ENCODE measurements at regions not wholly inside any gene's neighbourhood (a gene's known extent, or its start where the extent isn't known, plus 50 kb on each side); places are given as distances from the start of the nearest gene placed in this dataset.

DNA sequence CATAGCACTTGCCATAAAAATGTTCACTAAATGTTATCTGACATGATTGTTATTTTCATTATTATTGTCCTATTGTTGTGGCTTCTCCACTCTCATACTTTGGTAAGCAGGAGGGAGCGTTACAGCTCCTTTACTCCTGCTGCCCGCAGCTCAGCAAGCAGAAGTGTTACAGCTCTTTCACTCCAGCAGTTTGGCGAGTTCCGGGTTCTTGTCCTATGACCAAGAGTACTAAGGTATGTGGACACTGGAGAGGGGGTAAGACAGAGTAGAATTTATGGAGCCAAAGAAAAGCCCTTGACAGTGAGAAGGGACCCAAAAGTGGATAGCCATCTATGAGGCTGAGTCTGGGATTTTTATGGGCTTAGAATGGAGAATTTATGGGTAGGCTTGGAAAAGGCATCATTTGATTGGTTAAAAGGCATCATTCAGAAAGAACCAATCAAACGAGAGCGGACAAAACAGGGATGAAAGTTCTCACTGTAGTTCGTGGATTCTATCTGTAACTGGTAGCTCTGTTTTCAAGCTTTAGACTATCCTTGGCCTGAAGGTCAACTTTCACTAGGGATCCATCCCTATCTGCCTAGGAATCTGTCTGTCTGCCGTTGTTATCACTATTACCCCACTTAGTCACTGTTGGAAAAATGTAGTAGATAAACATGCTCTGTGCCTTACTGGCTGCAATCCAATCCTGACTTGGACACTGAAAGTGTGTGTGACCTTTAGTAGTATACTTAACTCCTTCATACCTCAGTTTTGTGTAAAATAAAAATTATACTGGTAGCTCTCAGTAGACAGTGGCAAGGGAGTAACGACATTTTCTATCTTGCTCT lies 545.6 kb upstream of the LCORL start:
- DNase-seq (ENCODE audit: low spot score) = no peak

DNA sequence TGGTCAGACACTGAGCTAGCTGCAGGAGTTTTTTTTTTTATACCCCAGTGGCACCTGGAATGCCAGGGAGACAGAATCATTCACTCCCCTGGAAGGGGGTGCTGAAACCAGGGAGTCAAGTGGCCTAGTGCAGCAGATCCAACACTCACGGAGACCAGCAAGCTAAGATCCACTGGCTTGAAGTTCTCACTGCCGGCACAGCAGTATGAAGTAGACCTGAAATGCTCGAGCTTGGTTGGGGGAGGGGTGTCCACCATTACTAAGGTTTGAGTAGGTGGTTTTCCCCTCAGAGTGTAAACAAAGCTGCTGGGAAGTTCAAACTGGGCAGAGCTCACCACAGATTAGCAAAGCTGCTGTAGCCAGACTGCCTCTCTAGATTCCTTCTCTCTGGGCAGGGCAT lies 537.9 kb upstream of the LCORL start:
- no peak for DNase-seq (ENCODE audit: low spot score)

DNA sequence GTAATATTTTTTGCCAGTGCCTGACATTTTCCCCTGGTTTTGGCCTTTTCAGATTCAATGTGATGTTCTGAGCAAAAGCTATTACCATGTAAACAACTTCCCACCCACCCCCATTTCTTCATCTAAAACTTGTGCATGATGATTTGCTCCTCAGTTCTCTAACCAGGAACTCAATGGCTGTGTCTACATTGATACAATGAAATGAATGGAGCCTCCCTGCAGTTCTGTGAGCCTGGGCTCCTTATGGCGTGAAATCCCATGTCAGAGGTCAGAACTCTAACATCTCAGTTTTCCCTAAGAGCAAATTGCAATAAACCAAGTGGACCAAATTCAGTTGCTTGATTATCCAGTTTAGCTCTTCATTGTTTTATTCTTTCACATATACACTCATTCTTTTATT lies 534.8 kb upstream of the LCORL start:
- DNase-seq (ENCODE audit: low spot score) = no peak

- DNase-seq (ENCODE audit: low spot score) = no peak
Measured at GRCh38 chr4:18540349-18540748, 518.8 kb upstream of the LCORL start.

DNA sequence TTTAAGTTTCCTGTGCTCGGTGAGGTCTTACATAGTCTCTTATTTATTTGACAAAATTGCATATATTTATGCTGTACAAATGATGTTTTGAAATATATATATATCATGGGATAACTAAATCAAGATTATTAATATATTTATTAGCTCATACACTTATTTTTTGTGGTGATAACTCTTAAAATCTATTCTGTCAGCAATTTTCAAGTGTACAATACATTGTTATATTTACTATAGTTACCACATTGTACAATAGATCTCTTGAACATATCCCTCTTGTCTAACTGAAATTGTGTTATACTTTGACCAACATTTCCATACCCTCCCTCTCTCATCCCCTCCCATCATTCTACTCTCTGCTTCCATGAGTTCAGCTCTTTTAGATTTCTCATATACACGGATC lies 516.6 kb upstream of the LCORL start:
- DNase-seq (ENCODE audit: low spot score) = no peak

GRCh38 chr4:18536428-18536827 lies 514.9 kb upstream of the LCORL start:
- no peak for DNase-seq (ENCODE audit: low spot score)

DNA sequence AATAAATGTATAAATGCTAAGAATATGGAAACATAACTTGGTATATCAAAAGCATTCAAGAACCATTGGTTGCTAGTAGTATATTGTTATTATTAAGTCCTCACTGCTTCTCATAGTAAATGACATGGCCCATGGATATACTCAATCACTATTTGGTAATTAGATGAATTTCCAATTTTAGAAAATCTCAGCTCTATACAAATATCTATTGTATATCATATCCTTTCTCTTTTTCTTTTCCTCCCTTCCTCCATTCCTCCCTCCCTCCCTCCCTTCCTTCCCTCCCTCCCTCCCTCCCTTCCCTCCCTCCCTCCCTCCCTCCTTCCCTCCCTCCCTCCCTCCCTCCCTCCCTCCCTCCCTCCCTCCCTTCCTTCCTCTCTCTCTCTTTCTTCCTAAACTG lies 514.4 kb upstream of the LCORL start:
- no peak for DNase-seq (ENCODE audit: low spot score)

- no peak for DNase-seq (ENCODE audit: low spot score)
Measured at GRCh38 chr4:18533262-18533775, 511.8 kb upstream of the LCORL start.

DNA sequence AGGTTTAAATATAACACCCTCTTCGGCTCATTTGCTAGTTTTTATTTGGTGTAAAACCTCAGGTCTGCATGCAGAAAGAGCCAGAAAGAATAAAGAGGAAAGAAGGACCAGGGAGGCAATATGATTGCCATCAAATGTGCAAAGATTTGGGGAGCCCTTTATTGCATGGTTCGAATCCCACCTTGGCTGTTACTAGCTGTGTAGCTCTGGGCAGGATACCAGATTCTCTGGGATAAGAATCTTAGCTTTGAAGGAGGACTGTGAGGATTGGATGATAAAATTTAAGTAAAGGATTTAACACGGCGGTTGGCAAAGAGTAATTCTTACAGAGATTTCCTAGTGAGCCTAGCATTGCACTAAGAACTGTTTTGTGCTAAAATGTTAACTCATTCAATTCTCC lies 510.2 kb upstream of the LCORL start:
- DNase-seq (ENCODE audit: low spot score) = no peak

DNA sequence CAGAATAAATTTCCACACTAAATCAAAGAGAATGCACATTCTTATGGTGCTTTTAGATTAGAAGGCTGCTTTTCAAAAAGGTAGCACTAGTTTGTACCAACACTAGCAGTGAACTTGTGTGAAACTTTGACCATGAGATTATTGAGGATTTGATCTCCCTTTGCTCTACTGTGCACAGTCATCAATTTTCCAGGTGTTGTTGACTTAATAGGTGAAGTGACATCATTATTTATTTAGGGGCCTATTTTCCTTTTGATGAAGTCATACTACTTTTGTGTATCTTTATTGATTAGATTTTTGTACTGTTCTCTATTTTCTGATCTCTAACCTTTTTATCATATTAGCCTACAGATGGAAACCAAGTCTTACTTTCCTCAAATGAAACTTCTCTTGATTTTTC lies 507.9 kb upstream of the LCORL start:
- no peak for DNase-seq (ENCODE audit: low spot score)

- no peak for DNase-seq (ENCODE audit: low spot score)
Measured at GRCh38 chr4:18524667-18525066, 503.1 kb upstream of the LCORL start.

DNA sequence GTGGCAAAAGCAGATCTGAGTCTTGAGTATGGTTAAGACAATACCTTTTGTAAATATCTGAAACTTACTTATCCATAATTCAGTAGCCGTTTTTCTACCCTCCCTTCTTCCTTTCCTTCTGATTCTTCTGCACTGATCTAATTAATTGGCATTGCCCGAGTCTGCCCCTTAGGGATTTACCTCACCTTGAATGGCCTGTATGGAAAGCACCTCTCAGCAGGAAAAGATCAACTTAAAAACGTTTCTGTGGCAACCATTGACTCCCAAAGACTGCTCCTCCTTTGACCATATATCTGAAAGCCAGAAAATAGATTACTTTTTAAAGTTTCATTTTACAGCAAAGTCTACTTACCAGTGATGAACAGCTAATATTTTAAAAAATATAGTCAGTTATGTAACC lies 496.5 kb upstream of the LCORL start:
- DNase-seq (ENCODE audit: low spot score) = no peak

DNA sequence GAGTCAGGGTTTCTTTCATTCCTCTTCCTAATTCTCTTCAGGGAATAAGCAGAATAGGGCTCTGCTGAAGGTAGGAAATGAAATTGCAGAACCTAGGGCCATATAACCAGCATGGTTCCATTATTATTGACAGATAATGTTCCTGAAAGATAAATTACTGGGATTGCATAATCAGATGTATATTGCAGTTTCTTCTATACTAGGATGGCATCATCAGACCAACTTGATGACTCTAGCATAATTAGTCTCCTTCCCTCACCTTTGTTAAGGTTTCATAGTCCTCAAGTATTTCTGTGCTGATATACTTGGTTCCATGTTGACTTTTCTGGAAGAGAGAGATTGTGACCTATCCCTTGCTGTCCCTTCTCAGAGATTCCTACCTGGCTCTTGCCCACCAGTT lies 492.3 kb upstream of the LCORL start:
- DNase-seq (ENCODE audit: low spot score) = no peak

DNA sequence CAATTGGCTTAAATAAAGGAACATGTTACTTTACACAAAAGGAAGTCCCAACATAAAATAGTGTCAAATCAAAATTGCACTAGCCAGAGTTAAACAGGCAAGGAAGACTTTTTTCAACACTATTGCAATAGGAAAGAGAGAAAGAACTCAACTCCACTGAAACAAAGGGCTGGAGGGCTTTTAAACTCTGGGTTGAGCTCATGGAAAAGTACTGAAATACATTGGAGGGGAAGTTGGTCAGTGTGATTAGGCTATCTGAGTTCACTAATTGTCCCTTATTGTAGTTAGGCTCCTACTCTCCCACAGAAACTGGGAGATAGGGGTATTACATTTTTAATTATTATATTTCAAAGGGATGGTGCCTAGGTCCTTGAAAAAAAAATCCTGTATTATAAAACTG lies 491.2 kb upstream of the LCORL start:
- no peak for DNase-seq (ENCODE audit: low spot score)

DNA sequence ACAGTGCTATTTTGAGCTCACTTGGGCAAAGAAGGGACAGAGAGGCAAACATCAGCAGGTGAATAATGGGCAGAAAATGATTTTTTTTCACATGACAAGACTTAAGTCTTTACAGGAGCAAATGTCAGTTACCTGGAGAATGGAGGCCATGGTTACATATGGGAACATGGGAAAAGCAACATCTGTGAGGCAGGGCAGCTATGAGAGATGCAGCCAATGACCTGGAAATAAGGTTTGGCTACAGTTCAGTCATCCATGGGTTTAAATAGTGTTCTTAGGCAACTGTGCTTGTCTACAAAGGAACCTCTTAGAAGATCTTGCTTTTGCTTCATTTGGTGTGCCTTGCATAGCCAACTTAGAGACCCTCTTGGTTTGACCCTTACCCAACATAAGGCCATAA lies 490.2 kb upstream of the LCORL start:
- no peak for DNase-seq (ENCODE audit: low spot score)

DNA sequence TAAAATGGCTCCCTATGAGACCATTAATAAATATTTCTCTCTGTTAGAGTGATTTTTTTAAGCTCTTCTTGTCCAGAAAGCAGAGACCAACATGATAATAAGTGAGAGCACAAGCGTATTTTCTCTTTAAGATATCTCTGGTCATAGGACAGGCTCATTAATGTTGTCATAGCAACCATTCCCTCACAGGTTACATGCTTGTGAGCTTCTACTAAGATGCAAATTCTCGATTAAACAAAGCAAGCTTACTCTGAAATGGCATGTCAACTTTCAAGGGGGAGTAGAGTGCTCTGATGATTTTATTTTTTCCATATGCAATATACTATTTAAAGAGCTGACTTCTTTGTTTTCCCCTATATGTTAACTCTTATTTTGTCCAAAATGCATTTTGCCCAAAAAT lies 487.2 kb upstream of the LCORL start:
- DNase-seq (ENCODE audit: low spot score) = no peak

DNA sequence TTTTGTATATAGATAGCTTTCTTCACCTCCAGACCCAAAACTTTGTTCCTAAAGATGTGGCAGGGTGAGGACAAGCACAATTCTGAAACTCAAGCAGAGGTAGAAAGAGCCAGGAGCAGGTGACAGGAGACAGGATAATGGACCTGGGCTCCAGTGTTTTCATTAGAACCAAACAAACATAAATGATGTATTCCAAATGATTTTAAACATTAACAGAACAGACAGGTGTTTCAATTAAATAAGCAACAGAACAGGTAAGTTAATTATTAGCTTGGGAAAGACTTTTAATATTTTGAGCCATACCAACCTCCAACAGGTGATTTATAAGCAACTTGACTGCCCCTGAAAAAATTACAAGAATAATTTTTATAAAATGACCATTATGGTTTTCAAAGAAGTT lies 459.4 kb upstream of the LCORL start:
- DNase-seq (ENCODE audit: low spot score) = no peak

DNA sequence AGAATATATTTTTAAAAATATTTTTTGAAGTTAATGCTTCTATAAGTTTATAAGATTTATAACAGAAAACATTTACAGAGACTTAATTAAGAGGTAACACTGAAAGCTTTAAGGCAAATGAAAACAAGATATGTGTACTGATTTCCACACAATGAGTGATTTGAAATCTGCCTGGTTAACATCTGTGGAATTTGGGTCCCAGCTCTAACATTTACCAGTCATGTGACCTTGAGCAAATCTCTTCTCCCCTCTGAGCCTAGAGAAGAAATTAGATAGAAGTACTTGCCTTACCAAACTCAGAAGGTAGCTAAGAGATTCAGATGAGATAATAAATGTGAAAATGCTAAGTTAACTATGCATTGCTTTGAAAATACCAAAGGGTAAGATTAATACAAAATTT lies 458.8 kb upstream of the LCORL start:
- DNase-seq (ENCODE audit: low spot score) = no peak

DNA sequence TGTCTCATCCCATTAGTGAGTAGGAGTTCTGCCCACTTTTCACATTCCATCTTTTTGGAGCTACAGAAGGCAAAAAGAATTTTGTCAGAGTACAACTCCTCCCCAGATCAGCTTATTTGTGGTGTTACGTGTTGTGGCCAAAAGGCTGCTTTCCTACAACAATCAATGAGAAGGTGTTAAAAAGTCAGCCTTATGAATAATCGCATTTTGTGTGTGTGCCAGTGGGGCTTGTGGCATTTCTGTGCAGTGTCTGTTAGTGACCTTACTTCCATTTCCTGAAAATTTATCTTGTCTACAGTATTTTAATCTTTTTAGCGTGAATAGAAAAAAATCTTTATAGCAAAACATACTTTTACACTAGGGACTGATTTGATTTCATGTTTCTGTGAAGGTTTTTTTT lies 458.3 kb upstream of the LCORL start:
- DNase-seq (ENCODE audit: low spot score) = no peak

DNA sequence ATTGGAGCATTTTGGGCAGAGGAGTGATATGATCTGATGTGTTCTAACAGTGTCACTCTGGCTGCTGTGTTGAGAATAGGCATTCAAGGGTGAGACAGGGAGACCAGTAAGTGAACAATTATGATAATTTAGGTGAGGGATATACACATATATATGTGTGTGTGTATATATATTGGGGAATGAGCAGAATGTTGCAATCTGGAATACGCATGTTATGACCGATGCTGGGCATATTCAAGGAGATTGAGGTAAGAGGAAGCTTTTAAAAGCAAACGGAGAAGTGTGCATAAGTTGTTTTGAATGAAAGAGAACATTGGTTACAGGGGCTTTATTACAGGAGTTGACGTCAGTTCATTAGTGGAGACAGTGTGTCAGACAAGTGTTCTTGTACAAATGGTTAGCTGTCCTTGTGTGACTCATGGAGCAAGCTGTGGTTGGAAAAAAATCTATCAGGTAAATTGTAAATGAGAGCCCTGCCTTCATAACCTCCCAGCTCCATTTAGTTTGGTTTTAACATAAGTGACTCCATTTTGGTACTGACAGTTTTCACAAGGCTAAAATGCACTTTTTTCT lies 442.5 kb upstream of the LCORL start:
- DNase-seq (ENCODE audit: low spot score) = no peak

- no peak for DNase-seq (ENCODE audit: low spot score)
Measured at GRCh38 chr4:18458465-18458864, 436.9 kb upstream of the LCORL start.

DNA sequence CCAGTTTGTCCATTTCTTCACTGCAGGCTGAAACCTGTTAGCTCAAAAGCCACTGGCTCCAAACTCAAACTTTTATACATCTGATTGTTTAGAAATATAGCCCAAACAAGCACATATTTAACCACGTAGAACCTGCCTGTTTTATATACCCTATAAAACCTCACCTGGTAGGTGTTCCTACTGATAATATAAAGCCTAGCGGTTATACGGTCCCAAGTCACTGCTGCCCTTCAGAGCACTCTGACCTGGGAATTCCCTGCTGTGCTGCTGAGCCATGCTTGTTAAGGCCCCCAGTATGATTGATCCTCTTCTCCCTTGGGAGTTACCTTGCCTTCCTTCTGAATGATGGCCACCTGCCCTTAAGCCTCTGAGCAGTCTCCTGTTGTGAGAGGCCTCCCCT lies 432.8 kb upstream of the LCORL start:
- DNase-seq (ENCODE audit: low spot score) = no peak

DNA sequence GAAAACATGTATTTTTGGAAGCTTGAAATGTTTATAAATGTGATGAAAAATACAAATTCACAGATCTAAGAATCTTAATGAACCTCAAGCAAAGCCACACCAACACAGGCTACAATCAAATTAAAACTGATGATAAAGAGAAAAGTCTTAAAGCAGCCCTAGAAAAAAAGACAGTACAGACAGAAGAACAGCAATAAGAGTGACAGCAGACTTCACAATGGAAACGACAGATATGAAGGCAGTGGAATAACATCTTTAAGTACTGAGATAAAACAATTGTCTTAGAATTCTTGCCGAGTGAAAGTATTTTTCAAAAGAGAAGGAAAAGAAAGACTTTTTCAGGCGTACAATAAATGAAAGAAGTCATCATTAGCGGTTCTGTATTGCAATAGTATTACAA lies 423.6 kb upstream of the LCORL start:
- no peak for DNase-seq (ENCODE audit: low spot score)

DNA sequence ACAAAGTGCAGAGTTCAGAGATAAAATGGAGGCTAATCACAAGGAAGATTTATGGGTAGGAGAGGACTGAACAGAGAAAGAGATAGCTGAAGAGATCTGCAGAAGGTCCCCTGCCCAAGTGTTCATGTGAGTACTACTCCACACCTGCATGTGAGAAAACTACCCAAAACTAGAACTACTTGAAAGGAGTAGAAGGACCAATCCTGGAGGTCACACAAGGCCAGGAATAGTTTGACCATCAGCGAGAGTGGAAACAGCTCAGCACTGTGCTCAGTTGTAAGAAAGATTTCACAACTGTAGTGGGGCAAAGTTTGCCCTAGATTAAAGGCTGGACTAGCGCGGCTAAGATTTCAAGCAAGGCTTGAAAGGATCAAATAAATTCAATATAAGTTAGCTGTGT lies 422.7 kb upstream of the LCORL start:
- DNase-seq (ENCODE audit: low spot score) = no peak

All from putamen (tissue), 1 donor.